ENCODE measurements at regions not wholly inside any gene's neighbourhood (a gene's known extent, or its start where the extent isn't known, plus 50 kb on each side); places are given as distances from the start of the nearest gene placed in this dataset.
A peak's percentile ranks its signal among the peaks of the same experiment; 100 is the strongest.

DNA sequence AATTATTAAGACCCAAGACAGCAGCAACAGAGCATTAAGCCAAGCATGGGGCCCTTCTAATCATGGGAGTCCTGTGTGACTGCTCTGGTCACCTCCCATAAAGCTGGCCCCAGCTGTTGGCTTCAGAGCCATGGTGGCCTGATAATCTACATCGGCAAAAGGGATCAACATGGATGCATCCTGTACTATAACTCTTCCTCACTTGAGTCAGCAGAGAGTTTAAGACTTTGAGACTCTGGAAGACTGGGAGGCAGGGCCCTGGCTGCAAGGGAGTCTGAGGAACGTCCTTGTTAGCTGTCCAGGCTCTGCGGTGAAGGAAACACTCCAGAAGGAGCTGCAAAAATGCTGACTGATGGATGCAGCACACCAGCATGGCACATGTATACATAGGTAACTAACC, 95.0 kb upstream of the KIAA1217 start:
- no peak overlapping the region for H3K9ac ChIP-seq
- H3K4me1 ChIP-seq: peaks cover 33% of the 10 kb centered on the region
- H4K20me1 ChIP-seq: no peaks in the 10 kb centered on the region
- H3K9me3 ChIP-seq: no peaks in the 10 kb centered on the region
- H3K36me3 ChIP-seq: no peaks in the 10 kb centered on the region
- H3K27me3 ChIP-seq: no peaks in the 10 kb centered on the region
- H3K27ac ChIP-seq: no peak overlapping the region
- 0 out of 2 replicates have a peak overlapping the region, but pooled peaks have one; percentile 7 for H3K4me2 ChIP-seq
- H3K4me3 ChIP-seq: no peak overlapping the region
- TF ChIP-seq Cebpa-rat (IDR thresholded peaks at IDR 0.05): no peak

- H3K9ac ChIP-seq: no peak overlapping the region
Observed at GRCh38 chr10:24114556-24114955, 94.4 kb upstream of the KIAA1217 start.

GRCh38 chr10:24115403-24115802, 93.5 kb upstream of the KIAA1217 start:
- no peaks in the 10 kb centered on the region for H3K27me3 ChIP-seq
- no peak overlapping the region for H3K9ac ChIP-seq
- peak overlapping the region; percentile 68 for H3K27ac ChIP-seq
- peak overlapping the region; percentile 65 for H3K4me2 ChIP-seq
- no peaks in the 10 kb centered on the region for H4K20me1 ChIP-seq
- no peak for TF ChIP-seq Cebpa-rat (IDR thresholded peaks at IDR 0.05)
- peaks cover 33% of the 10 kb centered on the region for H3K4me1 ChIP-seq
- no peaks in the 10 kb centered on the region for H3K36me3 ChIP-seq
- H3K9me3 ChIP-seq: no peaks in the 10 kb centered on the region
- no peak overlapping the region for H3K4me3 ChIP-seq

More at GRCh38 chr10:24114556-24114955, 94.4 kb upstream of the KIAA1217 start:
- Histone ChIP-seq H3K27me3 (no peaks in the 10 kb centered on the region), H3K4me2 (peak overlapping the region; percentile 65), H3K27ac (peak overlapping the region; percentile 68; the same call in 1 of the 2 replicates), H3K4me3 (no peak overlapping the region), H4K20me1 (no peaks in the 10 kb centered on the region), H3K36me3 (no peaks in the 10 kb centered on the region), H3K4me1 (peaks cover 33% of the 10 kb centered on the region), H3K9me3 (no peaks in the 10 kb centered on the region)
- TF ChIP-seq Cebpa-rat (IDR thresholded peaks at IDR 0.05): no peak

- Histone ChIP-seq H3K9me3 (no peaks in the 10 kb centered on the region), H3K9ac (no peak overlapping the region), H3K27ac (no peak overlapping the region), H3K27me3 (no peaks in the 10 kb centered on the region), H3K4me1 (peaks cover 33% of the 10 kb centered on the region), H3K4me2 (no peak overlapping the region), H3K36me3 (no peaks in the 10 kb centered on the region), H4K20me1 (no peaks in the 10 kb centered on the region), H3K4me3 (no peak overlapping the region)
- no peak for TF ChIP-seq Cebpa-rat (IDR thresholded peaks at IDR 0.05)
Observed at GRCh38 chr10:24118246-24118645, 90.7 kb upstream of the KIAA1217 start.

GRCh38 chr10:24119896-24120295, 89.0 kb upstream of the KIAA1217 start:
- no peak for TF ChIP-seq Cebpa-rat (IDR thresholded peaks at IDR 0.05)
- Histone ChIP-seq H4K20me1 (no peaks in the 10 kb centered on the region), H3K27me3 (no peaks in the 10 kb centered on the region), H3K4me2 (no peak overlapping the region), H3K9ac (no peak overlapping the region), H3K4me1 (peaks cover 20% of the 10 kb centered on the region), H3K27ac (no peak overlapping the region), H3K9me3 (no peaks in the 10 kb centered on the region), H3K4me3 (no peak overlapping the region), H3K36me3 (no peaks in the 10 kb centered on the region)

GRCh38 chr10:24120646-24121045, 88.3 kb upstream of the KIAA1217 start:
- TF ChIP-seq Cebpa-rat (IDR thresholded peaks at IDR 0.05): no peak
- Histone ChIP-seq H3K4me1 (peaks cover 12% of the 10 kb centered on the region), H4K20me1 (no peaks in the 10 kb centered on the region), H3K27me3 (no peaks in the 10 kb centered on the region), H3K9me3 (no peaks in the 10 kb centered on the region), H3K36me3 (no peaks in the 10 kb centered on the region), H3K4me2 (no peak overlapping the region), H3K4me3 (no peak overlapping the region), H3K9ac (no peak overlapping the region), H3K27ac (no peak overlapping the region)

- Histone ChIP-seq H3K27ac (no peak overlapping the region), H3K9me3 (no peaks in the 10 kb centered on the region), H3K9ac (no peak overlapping the region), H3K4me3 (no peak overlapping the region), H3K4me1 (peaks cover 16% of the 10 kb centered on the region), H3K36me3 (no peaks in the 10 kb centered on the region), H3K27me3 (no peaks in the 10 kb centered on the region), H3K4me2 (no peak overlapping the region), H4K20me1 (no peaks in the 10 kb centered on the region)
- no peak for TF ChIP-seq Cebpa-rat (IDR thresholded peaks at IDR 0.05)
Observed at GRCh38 chr10:24127516-24127915, 81.4 kb upstream of the KIAA1217 start.

- no peaks in the 10 kb centered on the region for H3K9me3 ChIP-seq
- H4K20me1 ChIP-seq: no peaks in the 10 kb centered on the region
- H3K27me3 ChIP-seq: no peaks in the 10 kb centered on the region
- no peaks in the 10 kb centered on the region for H3K36me3 ChIP-seq
- H3K4me2 ChIP-seq: peak overlapping the region; percentile 58
- no peak overlapping the region for H3K9ac ChIP-seq
- no peak for TF ChIP-seq Cebpa-rat (IDR thresholded peaks at IDR 0.05)
- no peak overlapping the region for H3K27ac ChIP-seq
- no peak overlapping the region for H3K4me3 ChIP-seq
- peaks cover 16% of the 10 kb centered on the region for H3K4me1 ChIP-seq
Observed at GRCh38 chr10:24128066-24128730, 80.7 kb upstream of the KIAA1217 start.

GRCh38 chr10:24132741-24133140, 76.2 kb upstream of the KIAA1217 start:
- no peaks in the 10 kb centered on the region for H3K9me3 ChIP-seq
- no peaks in the 10 kb centered on the region for H3K36me3 ChIP-seq
- no peak overlapping the region for H3K4me2 ChIP-seq
- H4K20me1 ChIP-seq: no peaks in the 10 kb centered on the region
- H3K27me3 ChIP-seq: no peaks in the 10 kb centered on the region
- no peak for TF ChIP-seq Cebpa-rat (IDR thresholded peaks at IDR 0.05)
- no peak overlapping the region for H3K9ac ChIP-seq
- peaks cover 13% of the 10 kb centered on the region for H3K4me1 ChIP-seq
- no peak overlapping the region for H3K4me3 ChIP-seq
- no peak overlapping the region for H3K27ac ChIP-seq

GRCh38 chr10:24133835-24134234, 75.1 kb upstream of the KIAA1217 start:
- H3K27ac ChIP-seq: no peak overlapping the region
- no peak overlapping the region for H3K4me3 ChIP-seq
- H4K20me1 ChIP-seq: no peaks in the 10 kb centered on the region
- H3K9ac ChIP-seq: no peak overlapping the region
- no peak for TF ChIP-seq Cebpa-rat (IDR thresholded peaks at IDR 0.05)
- no peak overlapping the region for H3K4me2 ChIP-seq
- no peaks in the 10 kb centered on the region for H3K27me3 ChIP-seq
- no peaks in the 10 kb centered on the region for H3K9me3 ChIP-seq
- no peaks in the 10 kb centered on the region for H3K36me3 ChIP-seq
- H3K4me1 ChIP-seq: peaks cover 2% of the 10 kb centered on the region

GRCh38 chr10:24136070-24136469, 72.9 kb upstream of the KIAA1217 start:
- no peaks in the 10 kb centered on the region for H4K20me1 ChIP-seq
- no peak overlapping the region for H3K4me3 ChIP-seq
- no peak overlapping the region for H3K27ac ChIP-seq
- H3K36me3 ChIP-seq: no peaks in the 10 kb centered on the region
- no peaks in the 10 kb centered on the region for H3K27me3 ChIP-seq
- H3K9me3 ChIP-seq: peaks cover 13% of the 10 kb centered on the region
- no peak for TF ChIP-seq Cebpa-rat (IDR thresholded peaks at IDR 0.05)
- no peaks in the 10 kb centered on the region for H3K4me1 ChIP-seq
- H3K4me2 ChIP-seq: no peak overlapping the region
- H3K9ac ChIP-seq: no peak overlapping the region
